ENCODE measurements at regions not wholly inside any gene's neighbourhood (a gene's known extent, or its start where the extent isn't known, plus 50 kb on each side); places are given as distances from the start of the nearest gene placed in this dataset.

DNA sequence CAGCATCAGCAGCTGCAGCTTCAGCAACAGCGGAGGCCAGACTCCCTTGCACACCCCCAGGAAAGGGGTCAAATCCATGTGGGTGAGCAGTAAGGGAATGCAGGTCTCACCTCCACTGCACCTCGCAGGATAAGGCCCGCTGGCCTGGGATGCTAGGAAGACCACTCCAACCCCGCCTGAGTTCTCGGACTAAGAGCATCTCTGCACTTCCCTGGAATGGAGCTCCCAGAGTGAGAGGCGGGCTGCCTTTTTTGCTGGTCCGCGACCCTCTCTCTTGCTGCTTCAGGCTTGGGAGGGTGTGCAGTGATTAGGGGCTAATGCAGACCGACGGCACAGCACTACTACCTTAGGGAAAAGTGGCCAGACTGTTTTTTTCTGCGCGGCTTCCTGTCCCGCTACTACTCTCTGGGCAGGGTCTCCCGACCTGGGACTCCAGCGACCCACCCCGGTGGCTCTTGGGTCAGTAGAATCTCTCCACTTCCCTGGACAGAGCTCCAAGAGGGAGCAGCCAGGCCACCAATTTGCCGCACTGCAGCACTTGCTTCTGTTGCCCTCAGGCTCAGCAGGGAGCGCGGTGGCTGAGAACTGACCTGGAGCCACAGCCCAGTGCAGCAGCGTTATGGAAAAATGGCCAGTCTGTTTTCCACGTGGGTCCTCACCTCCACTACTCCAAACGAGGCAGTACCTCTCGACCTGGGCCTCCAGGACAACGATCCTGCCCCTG is 480.4 kb downstream of the CDH8 start:
- H3K4me3 ChIP-seq: no peak overlapping the region
- FAIRE-seq (no peak), ATAC-seq (no peak), DNase-seq (ENCODE audit: low read depth in 1 of 2, low spot score in 1 of 2) (no peak)
- WGBS (ENCODE audit: missing lambda C conversion rate): 33% methylated on average over 16 of the region's 24 CpGs
- CTCF ChIA-PET: no interaction called here
- TF ChIP-seq ZNF302 (CRISPR knock-in tag; IDR thresholded peaks at IDR 0.05) (no peak), PHF8 (IDR thresholded peaks at IDR 0.05; ENCODE audit: borderline replicate concordance, low read depth) (no peak), JUN (IDR thresholded peaks at IDR 0.05) (no peak), ZSCAN20 (CRISPR knock-in tag; IDR thresholded peaks at IDR 0.05) (no peak), POLR2AphosphoS2 (conservative IDR thresholded peaks at IDR 0.05; ENCODE audit: low read length) (no peak), KDM5A (IDR thresholded peaks at IDR 0.05) (no peak), HEYL (CRISPR knock-in tag; IDR thresholded peaks at IDR 0.05) (no peak), NR3C1 (IDR thresholded peaks at IDR 0.05) (no peak), HMGXB4 (CRISPR knock-in tag; IDR thresholded peaks at IDR 0.05; ENCODE audit: borderline replicate concordance) (no peak), RFX5 (IDR thresholded peaks at IDR 0.05) (no peak)
- TF ChIP-seq, protein P1, sequence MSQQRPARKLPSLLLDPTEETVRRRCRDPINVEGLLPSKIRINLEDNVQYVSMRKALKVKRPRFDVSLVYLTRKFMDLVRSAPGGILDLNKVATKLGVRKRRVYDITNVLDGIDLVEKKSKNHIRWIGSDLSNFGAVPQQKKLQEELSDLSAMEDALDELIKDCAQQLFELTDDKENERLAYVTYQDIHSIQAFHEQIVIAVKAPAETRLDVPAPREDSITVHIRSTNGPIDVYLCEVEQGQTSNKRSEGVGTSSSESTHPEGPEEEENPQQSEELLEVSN (IDR thresholded peaks at IDR 0.05; ENCODE audit: borderline replicate concordance, low read depth): no peak
- POLR2A ChIA-PET: no interaction called here
- no peaks in the 10 kb centered on the region for H3K9me3 ChIP-seq
- no peaks in the 10 kb centered on the region for H3K4me1 ChIP-seq
- no peak overlapping the region for H3K27ac ChIP-seq
- no peak overlapping the region for H3K4me2 ChIP-seq

DNA sequence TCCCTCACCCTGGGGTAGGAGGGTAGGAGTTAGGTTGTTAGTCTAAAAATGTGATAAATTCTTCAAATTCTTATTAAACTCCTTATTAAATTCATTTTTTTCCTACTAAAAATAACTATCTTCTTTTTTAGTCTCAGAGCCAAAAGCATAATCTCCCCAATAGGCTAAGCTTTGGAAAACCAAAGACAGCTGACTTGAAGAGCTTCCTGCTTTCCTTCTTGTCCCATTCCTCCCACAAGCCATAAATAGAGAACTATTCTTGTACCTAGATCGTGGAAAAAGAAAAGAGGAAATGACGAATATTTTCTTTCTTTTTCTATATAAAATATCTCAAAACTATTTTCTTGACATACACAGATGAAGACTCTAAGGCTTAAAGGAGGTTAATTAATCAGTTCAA is 486.9 kb downstream of the CDH8 start:
- ChIA-PET POLR2A (no interaction called here), CTCF (no interaction called here)
- Histone ChIP-seq H3K4me2 (no peak overlapping the region), H3K27ac (no peak overlapping the region), H3K9me3 (no peaks in the 10 kb centered on the region), H3K4me3 (no peak overlapping the region), H3K4me1 (no peaks in the 10 kb centered on the region)
- no peak for ATAC-seq
- 1% methylated on average over 2 of the region's 2 CpGs for WGBS (ENCODE audit: missing lambda C conversion rate)
- TF ChIP-seq ZSCAN20 (CRISPR knock-in tag; IDR thresholded peaks at IDR 0.05) (no peak), ZFP36 (IDR thresholded peaks at IDR 0.05; ENCODE audit: borderline replicate concordance, partially characterized antibody) (no peak), KDM1A (IDR thresholded peaks at IDR 0.05; ENCODE audit: low read depth) (no peak)
- TF ChIP-seq, protein P1 (IDR thresholded peaks at IDR 0.05; ENCODE audit: borderline replicate concordance, low read depth): no peak
- FAIRE-seq: no peak
- no peak for DNase-seq (ENCODE audit: low read depth in 1 of 2, low spot score in 1 of 2)

GRCh38 chr16:61547626-61548025 is 488.6 kb downstream of the CDH8 start:
- FAIRE-seq: no peak
- POLR2A ChIA-PET: no interaction called here
- TF ChIP-seq KDM1A (IDR thresholded peaks at IDR 0.05; ENCODE audit: low read depth): no peak
- TF ChIP-seq HOXB5 (CRISPR knock-in tag; IDR thresholded peaks at IDR 0.05): no peak
- TF ChIP-seq RARB (CRISPR knock-in tag; IDR thresholded peaks at IDR 0.05): no peak
- TF ChIP-seq RFX5 (IDR thresholded peaks at IDR 0.05): no peak
- no peak for TF ChIP-seq KDM5A (IDR thresholded peaks at IDR 0.05)
- no peak for TF ChIP-seq TFCP2L1 (CRISPR knock-in tag; IDR thresholded peaks at IDR 0.05)
- TF ChIP-seq ZC3H11A (IDR thresholded peaks at IDR 0.05): no peak
- TF ChIP-seq PHF8 (IDR thresholded peaks at IDR 0.05; ENCODE audit: borderline replicate concordance, low read depth): no peak
- TF ChIP-seq ELK1 (IDR thresholded peaks at IDR 0.05; ENCODE audit: low read depth, low read length): no peak
- no peak for TF ChIP-seq FOSL2 (IDR thresholded peaks at IDR 0.05)
- TF ChIP-seq FOSL2 (CRISPR knock-in tag; IDR thresholded peaks at IDR 0.05): no peak
- TF ChIP-seq, protein P1 (IDR thresholded peaks at IDR 0.05; ENCODE audit: borderline replicate concordance, low read depth): no peak
- TF ChIP-seq MAFK (IDR thresholded peaks at IDR 0.05; ENCODE audit: partially characterized antibody): no peak
- no peak for TF ChIP-seq CBX8 (IDR thresholded peaks at IDR 0.05)
- no peak for TF ChIP-seq EHF (CRISPR knock-in tag; IDR thresholded peaks at IDR 0.05)
- TF ChIP-seq HMGXB4 (CRISPR knock-in tag; IDR thresholded peaks at IDR 0.05; ENCODE audit: borderline replicate concordance): no peak
- TF ChIP-seq CHD4 (IDR thresholded peaks at IDR 0.05; ENCODE audit: borderline replicate concordance): no peak
- no peak for TF ChIP-seq RCOR1 (IDR thresholded peaks at IDR 0.05; ENCODE audit: low read depth, low read length)
- no peak for TF ChIP-seq EHMT2 (IDR thresholded peaks at IDR 0.05; ENCODE audit: low read depth)

More at GRCh38 chr16:61547626-61548025, 488.6 kb downstream of the CDH8 start:
- CTCF ChIA-PET: no interaction called here
- Histone ChIP-seq H3K4me2 (no peak overlapping the region), H3K4me3 (no peak overlapping the region), H3K4me1 (no peaks in the 10 kb centered on the region), H3K27ac (no peak overlapping the region), H3K9me3 (no peaks in the 10 kb centered on the region)
- no peak for ATAC-seq
- DNase-seq (ENCODE audit: low read depth in 1 of 2, low spot score in 1 of 2): no peak
